ENCODE measurements at regions not wholly inside any gene's neighbourhood (a gene's known extent, or its start where the extent isn't known, plus 50 kb on each side); places are given as distances from the start of the nearest gene placed in this dataset.

GRCh38 chr11:129721685-129722084 lies 94.0 kb upstream of the TMEM45B start:
- TF ChIP-seq CTCF (IDR thresholded peaks at IDR 0.05 in 8 of 11, conservative IDR thresholded peaks at IDR 0.05 in 3 of 11), result no peak
- TF ChIP-seq POLR2A (IDR thresholded peaks at IDR 0.05), result no peak

All from spleen (tissue), 7 donors.